ENCODE measurements at regions not wholly inside any gene's neighbourhood (a gene's known extent, or its start where the extent isn't known, plus 50 kb on each side); places are given as distances from the start of the nearest gene placed in this dataset.

DNA sequence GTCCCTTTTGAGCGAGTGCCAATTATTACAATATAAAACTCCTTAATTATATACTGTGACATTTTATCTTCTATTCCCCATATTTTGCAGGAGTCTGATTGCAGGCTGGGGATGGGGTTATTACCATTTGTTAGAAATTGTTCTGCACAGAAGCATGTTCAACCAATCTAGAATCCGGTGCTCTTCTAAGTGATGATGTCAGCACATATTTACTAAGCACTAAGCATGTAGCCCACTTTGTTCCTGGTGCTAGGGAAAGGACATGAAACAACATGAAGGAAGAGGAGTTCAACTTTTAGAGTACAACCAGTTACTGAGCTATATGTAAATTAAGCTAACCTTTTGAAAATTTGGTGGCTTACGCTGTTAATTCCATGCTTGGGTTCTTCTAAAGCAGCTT lies 52.8 kb upstream of the IL1RAPL2 start:
- Histone ChIP-seq H3K36me3 (ENCODE audit: low read depth, missing control alignments) (no peaks in the 10 kb centered on the region), H3K4me3 (no peak overlapping the region), H3K4me1 (no peaks in the 10 kb centered on the region), H3K9me3 (no peaks in the 10 kb centered on the region), H3K27ac (no peak overlapping the region), H3K27me3 (no peaks in the 10 kb centered on the region)
- DNase-seq: no peak
- no peak for TF ChIP-seq POLR2A (IDR thresholded peaks at IDR 0.05)
- TF ChIP-seq, protein P1, sequence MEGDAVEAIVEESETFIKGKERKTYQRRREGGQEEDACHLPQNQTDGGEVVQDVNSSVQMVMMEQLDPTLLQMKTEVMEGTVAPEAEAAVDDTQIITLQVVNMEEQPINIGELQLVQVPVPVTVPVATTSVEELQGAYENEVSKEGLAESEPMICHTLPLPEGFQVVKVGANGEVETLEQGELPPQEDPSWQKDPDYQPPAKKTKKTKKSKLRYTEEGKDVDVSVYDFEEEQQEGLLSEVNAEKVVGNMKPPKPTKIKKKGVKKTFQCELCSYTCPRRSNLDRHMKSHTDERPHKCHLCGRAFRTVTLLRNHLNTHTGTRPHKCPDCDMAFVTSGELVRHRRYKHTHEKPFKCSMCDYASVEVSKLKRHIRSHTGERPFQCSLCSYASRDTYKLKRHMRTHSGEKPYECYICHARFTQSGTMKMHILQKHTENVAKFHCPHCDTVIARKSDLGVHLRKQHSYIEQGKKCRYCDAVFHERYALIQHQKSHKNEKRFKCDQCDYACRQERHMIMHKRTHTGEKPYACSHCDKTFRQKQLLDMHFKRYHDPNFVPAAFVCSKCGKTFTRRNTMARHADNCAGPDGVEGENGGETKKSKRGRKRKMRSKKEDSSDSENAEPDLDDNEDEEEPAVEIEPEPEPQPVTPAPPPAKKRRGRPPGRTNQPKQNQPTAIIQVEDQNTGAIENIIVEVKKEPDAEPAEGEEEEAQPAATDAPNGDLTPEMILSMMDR (IDR thresholded peaks at IDR 0.05): no peak
- 87% methylated on average over 3 of the region's 3 CpGs for WGBS, 2 donors
- intact Hi-C loops (cut with DNase I; ENCODE audit: low total_unique reads): no loop called here

DNA sequence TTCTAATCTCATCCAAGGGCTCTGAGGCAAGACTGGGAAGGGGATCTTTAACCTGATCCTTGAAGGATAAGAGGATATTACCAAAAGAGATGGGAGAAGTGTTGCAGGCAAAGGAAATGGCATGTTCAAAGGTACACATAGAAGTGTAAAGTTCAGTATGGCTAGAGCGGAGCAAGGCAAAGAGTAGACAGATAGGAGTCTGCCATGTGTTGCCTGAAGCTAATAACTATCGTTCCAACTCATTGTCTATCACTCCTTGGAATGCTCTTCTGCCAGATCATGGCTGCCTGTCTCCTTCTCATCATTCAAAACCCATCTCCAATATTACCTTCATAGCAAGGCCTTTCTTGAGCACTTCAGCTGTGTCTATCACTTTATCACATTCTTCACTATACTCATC lies 55.2 kb upstream of the IL1RAPL2 start:
- TF ChIP-seq, protein P1 (IDR thresholded peaks at IDR 0.05): no peak
- no peak for TF ChIP-seq POLR2A (IDR thresholded peaks at IDR 0.05)
- intact Hi-C loops (cut with DNase I; ENCODE audit: low total_unique reads): no loop called here
- WGBS, 2 donors: 87 to 97% methylated on average over 2 of the region's 2 CpGs
- no peaks in the 10 kb centered on the region for H3K27me3 ChIP-seq
- H3K36me3 ChIP-seq (ENCODE audit: low read depth, missing control alignments): no peaks in the 10 kb centered on the region
- no peaks in the 10 kb centered on the region for H3K9me3 ChIP-seq
- no peak overlapping the region for H3K27ac ChIP-seq
- no peaks in the 10 kb centered on the region for H3K4me1 ChIP-seq
- H3K4me3 ChIP-seq: no peak overlapping the region
- DNase-seq: no peak

DNA sequence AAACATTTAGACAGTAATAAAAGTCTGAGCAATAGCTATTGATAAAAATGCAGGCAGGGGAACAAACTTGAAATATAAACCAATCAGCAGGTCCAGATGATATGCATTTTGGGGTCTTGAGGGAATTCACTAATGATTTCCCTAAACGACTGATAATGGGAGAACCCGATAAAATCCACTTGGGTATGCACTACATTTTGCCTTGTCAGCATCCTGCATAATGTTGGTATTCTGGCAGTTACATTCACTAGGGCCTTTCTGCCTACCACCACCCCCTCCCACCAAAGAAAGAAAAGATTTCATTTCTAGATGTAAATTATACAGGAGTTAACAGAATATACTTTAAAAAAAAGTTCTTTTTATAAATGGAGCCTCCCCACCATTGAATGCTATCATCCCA lies 63.5 kb upstream of the IL1RAPL2 start:
- Histone ChIP-seq H3K4me1 (no peaks in the 10 kb centered on the region), H3K4me3 (no peak overlapping the region), H3K9me3 (no peaks in the 10 kb centered on the region), H3K27ac (no peak overlapping the region), H3K27me3 (no peaks in the 10 kb centered on the region), H3K36me3 (ENCODE audit: low read depth, missing control alignments) (no peaks in the 10 kb centered on the region)
- DNase-seq: no peak
- intact Hi-C loops (cut with DNase I; ENCODE audit: low total_unique reads): no loop called here
- no peak for TF ChIP-seq POLR2A (IDR thresholded peaks at IDR 0.05)
- TF ChIP-seq, protein P1 (IDR thresholded peaks at IDR 0.05): no peak
- WGBS, 2 donors: 68 to 81% methylated on average over 2 of the region's 2 CpGs

DNA sequence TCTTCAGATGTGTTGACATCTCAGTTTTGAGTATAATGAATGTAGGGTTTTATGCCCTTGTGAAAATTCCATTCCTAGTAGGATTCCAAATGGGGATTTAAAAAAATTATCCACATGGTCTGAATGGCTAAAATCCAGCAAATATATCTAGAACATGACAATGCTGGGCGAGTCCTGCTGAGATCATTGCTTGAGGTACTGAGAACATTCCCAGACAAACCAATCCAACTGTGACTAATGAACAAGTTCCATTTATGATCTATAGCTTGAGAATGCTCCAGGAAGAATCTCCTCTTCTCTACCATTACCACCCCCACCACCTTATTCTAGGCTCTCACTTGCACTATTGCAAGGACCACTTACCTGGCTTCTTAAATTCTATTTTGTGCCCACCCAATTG lies 77.2 kb upstream of the IL1RAPL2 start:
- TF ChIP-seq, protein P1 (IDR thresholded peaks at IDR 0.05): no peak
- no peak for TF ChIP-seq POLR2A (IDR thresholded peaks at IDR 0.05)
- Histone ChIP-seq H3K4me1 (no peaks in the 10 kb centered on the region), H3K9me3 (no peaks in the 10 kb centered on the region), H3K36me3 (ENCODE audit: low read depth, missing control alignments) (no peaks in the 10 kb centered on the region), H3K27ac (no peak overlapping the region), H3K27me3 (no peaks in the 10 kb centered on the region), H3K4me3 (no peak overlapping the region)
- intact Hi-C loops (cut with DNase I; ENCODE audit: low total_unique reads): no loop called here
- 82 to 93% methylated on average over 1 of the region's 1 CpG for WGBS, 2 donors
- no peak for DNase-seq

DNA sequence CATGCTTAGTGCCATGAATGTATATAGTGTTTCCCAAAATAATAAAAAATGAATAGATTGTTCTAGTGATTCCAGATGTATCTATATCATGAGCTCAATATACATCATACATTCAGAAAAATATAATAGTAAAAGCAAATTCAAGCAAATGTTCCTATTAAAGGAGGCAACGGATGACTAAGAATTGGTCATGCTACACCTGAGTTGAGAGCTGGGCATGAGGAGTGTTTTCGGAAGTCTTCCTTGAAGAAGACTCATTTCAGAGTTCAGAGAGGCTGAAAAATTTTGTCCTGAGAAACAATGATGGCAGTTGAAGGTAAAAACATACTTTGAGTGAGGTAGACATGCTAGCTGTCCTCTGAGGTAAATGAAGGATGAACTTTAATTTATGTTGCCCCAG lies 79.3 kb upstream of the IL1RAPL2 start:
- intact Hi-C loops (cut with DNase I; ENCODE audit: low total_unique reads): no loop called here
- no peak overlapping the region for H3K4me3 ChIP-seq
- 92 to 98% methylated on average over 2 of the region's 2 CpGs for WGBS, 2 donors
- H3K27ac ChIP-seq: no peak overlapping the region
- H3K4me1 ChIP-seq: no peaks in the 10 kb centered on the region
- DNase-seq: no peak
- H3K9me3 ChIP-seq: no peaks in the 10 kb centered on the region
- TF ChIP-seq POLR2A (IDR thresholded peaks at IDR 0.05): no peak
- TF ChIP-seq, protein P1 (IDR thresholded peaks at IDR 0.05): no peak
- H3K27me3 ChIP-seq: no peaks in the 10 kb centered on the region
- no peaks in the 10 kb centered on the region for H3K36me3 ChIP-seq (ENCODE audit: low read depth, missing control alignments)

Data from testis (tissue), 2 donors.